ENCODE measurements at regions not wholly inside any gene's neighbourhood (a gene's known extent, or its start where the extent isn't known, plus 50 kb on each side); places are given as distances from the start of the nearest gene placed in this dataset.

- ChIA-PET POLR2A (no interaction called here), CTCF (interaction anchor here (1.0 to 1.4 kb wide), 7 partner anchors 9 to 288 kb away, joined by 3 to 6 read pairs (median 4); no protein-coding TSS in a partner anchor)
- ATAC-seq (no peak), DNase-seq (ENCODE audit: low spot score) (no peak)
- no peak for TF ChIP-seq ZNF138 (CRISPR knock-in tag; conservative IDR thresholded peaks at IDR 0.05)
- TF ChIP-seq ZNF263 (CRISPR knock-in tag; IDR thresholded peaks at IDR 0.05; ENCODE audit: low read depth), result no peak
- TF ChIP-seq CTCF (IDR thresholded peaks at IDR 0.05), result no peak; the same call in 1 of the 2 replicates
- TF ChIP-seq IRF2 (CRISPR knock-in tag; IDR thresholded peaks at IDR 0.05; ENCODE audit: borderline replicate concordance, low read depth), result no peak
- TF ChIP-seq FOXK1 (CRISPR knock-in tag; IDR thresholded peaks at IDR 0.05), result no peak
- no peak for TF ChIP-seq ATF2 (CRISPR knock-in tag; IDR thresholded peaks at IDR 0.05; ENCODE audit: borderline replicate concordance, low read depth)
- no peak for TF ChIP-seq GABPB1 (CRISPR knock-in tag; IDR thresholded peaks at IDR 0.05)
- no peak for TF ChIP-seq RELA (CRISPR knock-in tag; IDR thresholded peaks at IDR 0.05; ENCODE audit: borderline replicate concordance)
- no peak for TF ChIP-seq TCF7 (CRISPR knock-in tag; IDR thresholded peaks at IDR 0.05; ENCODE audit: low read depth)
- no peak for TF ChIP-seq ZNF512 (CRISPR knock-in tag; IDR thresholded peaks at IDR 0.05; ENCODE audit: borderline replicate concordance)
- no peak for TF ChIP-seq IRF1 (CRISPR knock-in tag; IDR thresholded peaks at IDR 0.05)
- no peak for TF ChIP-seq E2F4 (CRISPR knock-in tag; IDR thresholded peaks at IDR 0.05; ENCODE audit: borderline replicate concordance, low read depth)
- TF ChIP-seq NFE2L1 (CRISPR knock-in tag; IDR thresholded peaks at IDR 0.05), result no peak
- no peak for TF ChIP-seq ZNF317 (CRISPR knock-in tag; IDR thresholded peaks at IDR 0.05; ENCODE audit: borderline replicate concordance, low read depth)
- no peak for TF ChIP-seq MLX (CRISPR knock-in tag; IDR thresholded peaks at IDR 0.05)
- no peak for TF ChIP-seq MYBL2 (CRISPR knock-in tag; IDR thresholded peaks at IDR 0.05)
- TF ChIP-seq SMAD4 (CRISPR knock-in tag; IDR thresholded peaks at IDR 0.05), result no peak
- TF ChIP-seq E2F1 (CRISPR knock-in tag; IDR thresholded peaks at IDR 0.05), result no peak
- no peak for TF ChIP-seq ZNF219 (CRISPR knock-in tag; IDR thresholded peaks at IDR 0.05; ENCODE audit: borderline replicate concordance)
- peaks cover 4% of the 10 kb centered on the region for H3K4me1 Mint-ChIP-seq
- no peaks in the 10 kb centered on the region for H3K27me3 Mint-ChIP-seq (ENCODE audit: low read depth)
- no peak overlapping the region for H3K4me3 Mint-ChIP-seq
- no peaks in the 10 kb centered on the region; the same call in 1 of the 2 replicates for H3K9me3 Mint-ChIP-seq
- H3K27ac Mint-ChIP-seq, result no peak overlapping the region
- no peaks in the 10 kb centered on the region for H3K36me3 Mint-ChIP-seq
Measured at GRCh38 chr1:82090104-82090503, 289.4 kb downstream of the ADGRL2 start.
